MM.1S (cell line): ENCODE measurements at regions not wholly inside any gene's neighbourhood (a gene's known extent, or its start where the extent isn't known, plus 50 kb on each side); places are given as distances from the start of the nearest gene placed in this dataset.

Experiments
- DNase-seq: peaks from one replicate; pipeline ENCODE4 v3.0.0-alpha.2; 2015
- H2AFZ ChIP-seq: fragments of 300-600 bp; sonication (generic); 2 replicates; pipeline ENCODE4 v1.6.0; 2016; ENCODE audit warnings: antibody characterized with exemption, low read length
- H3F3A ChIP-seq: fragments of 300-600 bp; sonication (generic); 2 replicates; pipeline ENCODE4 v1.6.1; 2016; ENCODE audit warnings: mild to moderate bottlenecking, antibody characterized with exemption, low read length, moderate library complexity, mixed read lengths; ENCODE audit not compliant: insufficient read depth
- H3K27ac ChIP-seq: fragments of 300-600 bp; sonication (generic); 2 replicates; pipeline ENCODE4 v1.5.1; 2016; ENCODE audit warnings: mild to moderate bottlenecking, low read length
- H3K27me3 ChIP-seq: fragments of 300-600 bp; sonication (generic); replicated peaks from 2 replicates; pipeline ENCODE4 v1.6.0; 2016; ENCODE audit warnings: low read length; ENCODE audit not compliant: insufficient read depth
- H3K36me3 ChIP-seq: fragments of 300-600 bp; sonication (generic); replicated peaks from 2 replicates; pipeline ENCODE4 v1.6.1; 2016; ENCODE audit warnings: mild to moderate bottlenecking, low read length, mixed read lengths; ENCODE audit not compliant: insufficient read depth
- H3K4me1 ChIP-seq: fragments of 300-600 bp; sonication (generic); 2 replicates; pipeline ENCODE4 v1.6.1; 2016; ENCODE audit warnings: low read length, mixed read lengths
- H3K4me2 ChIP-seq: fragments of 300-600 bp; sonication (generic); 2 replicates; pipeline ENCODE4 v1.6.0; 2016; ENCODE audit warnings: low read depth, low read length
- H3K4me3 ChIP-seq: fragments of 300-600 bp; sonication (generic); 2 replicates; pipeline ENCODE4 v1.5.1; 2016; ENCODE audit warnings: low read length, mixed read lengths
- H3K79me2 ChIP-seq: fragments of 300-600 bp; sonication (generic); 2 replicates; pipeline ENCODE4 v1.6.1; 2016; ENCODE audit warnings: mixed run types, low read length, mixed read lengths
- H3K9ac ChIP-seq: fragments of 300-600 bp; sonication (generic); 2 replicates; pipeline ENCODE4 v1.6.1; 2016; ENCODE audit warnings: low read length, mixed read lengths
- H3K9me2 ChIP-seq: fragments of 300-600 bp; sonication (generic); replicated peaks from 2 replicates; pipeline ENCODE4 v1.6.1; 2016; ENCODE audit warnings: mild to moderate bottlenecking, low read length, mixed read lengths; ENCODE audit not compliant: insufficient read depth
- H3K9me3 ChIP-seq: fragments of 300-600 bp; sonication (generic); replicated peaks from 2 replicates; pipeline ENCODE4 v1.6.1; 2016; ENCODE audit warnings: mild to moderate bottlenecking, low read length, mixed read lengths; ENCODE audit not compliant: insufficient read depth
- H4K20me1 ChIP-seq: fragments of 300-600 bp; sonication (generic); 2 replicates; pipeline ENCODE4 v1.6.1; 2016; ENCODE audit warnings: mild to moderate bottlenecking, low read length, moderate library complexity, mixed read lengths; ENCODE audit not compliant: insufficient read depth
- CTCF ChIP-seq: fragments of 300-600 bp; sonication (generic); IDR thresholded peaks from 2 replicates; pipeline ENCODE4 v1.5.1; 2016; ENCODE audit warnings: antibody characterized with exemption, low read length, mixed read lengths
- EZH2 ChIP-seq: fragments of 300-600 bp; sonication (generic); optimal IDR thresholded peaks from 2 replicates; pipeline ENCODE3; 2017; ENCODE audit warnings: low read depth, mild to moderate bottlenecking, antibody characterized with exemption, low read length, mixed read lengths
- EZH2phosphoT487 ChIP-seq: fragments of 300-600 bp; sonication (generic); IDR thresholded peaks from 2 replicates; pipeline ENCODE4 v1.6.1; 2018; ENCODE audit warnings: antibody characterized with exemption, low read length

DNA sequence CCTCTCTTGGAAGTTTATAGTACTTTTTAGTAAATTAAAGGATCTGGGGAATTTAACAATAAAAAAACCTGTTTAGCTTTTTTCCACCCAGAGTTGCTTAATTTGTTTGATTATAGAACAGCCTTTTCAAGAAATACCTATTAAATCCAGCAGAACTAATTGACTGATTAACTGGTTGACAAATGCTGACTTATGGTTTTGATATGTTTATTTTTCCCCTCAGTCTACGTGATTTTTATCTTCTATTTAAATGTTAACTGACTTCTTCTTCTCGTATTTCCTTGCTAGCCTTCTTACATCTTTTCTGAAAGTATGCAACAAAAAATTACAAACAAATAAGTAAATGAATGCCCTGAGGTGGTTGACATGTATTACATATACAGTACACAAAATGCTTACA, 302.9 kb upstream of the SPAG17 start:
- no peak overlapping the region for H3K4me3 ChIP-seq
- no peaks in the 10 kb centered on the region for H3K4me1 ChIP-seq
- no peaks in the 10 kb centered on the region for H3K9me3 ChIP-seq
- no peaks in the 10 kb centered on the region for H3F3A ChIP-seq
- H3K27me3 ChIP-seq, result no peaks in the 10 kb centered on the region
- no peak overlapping the region for H3K27ac ChIP-seq
- no peak overlapping the region for H3K9ac ChIP-seq
- H3K9me2 ChIP-seq, result no peaks in the 10 kb centered on the region
- H2AFZ ChIP-seq, result no peak overlapping the region
- H3K4me2 ChIP-seq, result no peak overlapping the region
- no peaks in the 10 kb centered on the region for H3K36me3 ChIP-seq
- H4K20me1 ChIP-seq, result no peaks in the 10 kb centered on the region
- TF ChIP-seq EZH2phosphoT487 (no peak), CTCF (no peak), EZH2 (no peak)
- no peaks in the 10 kb centered on the region for H3K79me2 ChIP-seq
- DNase-seq, result no peak

- H3K4me1 ChIP-seq, result no peaks in the 10 kb centered on the region
- no peak overlapping the region for H3K4me3 ChIP-seq
- H3K9me3 ChIP-seq, result no peaks in the 10 kb centered on the region
- no peaks in the 10 kb centered on the region for H3K9me2 ChIP-seq
- no peaks in the 10 kb centered on the region for H3F3A ChIP-seq
- TF ChIP-seq CTCF (no peak), EZH2phosphoT487 (no peak)
- no peaks in the 10 kb centered on the region for H3K36me3 ChIP-seq
- H4K20me1 ChIP-seq, result no peaks in the 10 kb centered on the region
- no peak for DNase-seq
- no peak overlapping the region for H3K27ac ChIP-seq
- no peaks in the 10 kb centered on the region for H3K79me2 ChIP-seq
- no peak overlapping the region for H2AFZ ChIP-seq
- no peaks in the 10 kb centered on the region for H3K27me3 ChIP-seq
- H3K9ac ChIP-seq, result no peak overlapping the region
- no peak overlapping the region for H3K4me2 ChIP-seq
These were observed 302.1 kb upstream of the SPAG17 start for GRCh38 chr1:118487091-118487490.

DNA sequence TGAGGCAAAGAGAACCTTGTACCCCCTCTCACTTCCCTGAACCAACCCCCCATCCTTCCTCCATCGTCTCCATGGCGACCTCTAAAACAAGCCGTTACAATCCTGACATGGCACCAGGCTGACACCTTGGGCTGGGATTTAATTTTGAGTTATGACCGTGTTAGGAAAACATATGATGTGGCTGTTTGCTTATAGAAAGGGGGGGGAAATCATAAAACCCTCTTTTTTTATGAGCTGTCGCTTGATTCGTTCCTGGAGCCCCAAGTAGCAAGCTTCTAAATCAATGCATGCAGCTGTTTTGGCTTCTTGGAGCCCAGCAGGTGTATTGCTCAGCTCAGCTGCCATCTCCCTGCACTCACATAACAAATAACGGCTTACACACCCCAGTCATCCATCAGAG, 301.2 kb upstream of the SPAG17 start:
- no peaks in the 10 kb centered on the region for H4K20me1 ChIP-seq
- no peak overlapping the region for H3K27ac ChIP-seq
- H2AFZ ChIP-seq, result no peak overlapping the region
- no peak overlapping the region for H3K4me3 ChIP-seq
- no peaks in the 10 kb centered on the region for H3F3A ChIP-seq
- TF ChIP-seq EZH2 (no peak), CTCF (no peak), EZH2phosphoT487 (no peak)
- no peak for DNase-seq
- no peaks in the 10 kb centered on the region for H3K36me3 ChIP-seq
- no peak overlapping the region for H3K9ac ChIP-seq
- no peaks in the 10 kb centered on the region for H3K4me1 ChIP-seq
- H3K9me2 ChIP-seq, result no peaks in the 10 kb centered on the region
- no peak overlapping the region for H3K4me2 ChIP-seq
- no peaks in the 10 kb centered on the region for H3K9me3 ChIP-seq
- no peaks in the 10 kb centered on the region for H3K79me2 ChIP-seq
- no peaks in the 10 kb centered on the region for H3K27me3 ChIP-seq

GRCh38 chr1:118485757-118486156, 300.7 kb upstream of the SPAG17 start:
- H3K4me3 ChIP-seq, result no peak overlapping the region
- H2AFZ ChIP-seq, result no peak overlapping the region

More at GRCh38 chr1:118485757-118486156, 300.7 kb upstream of the SPAG17 start:
- Histone ChIP-seq H3K4me1 (no peaks in the 10 kb centered on the region), H3K36me3 (no peaks in the 10 kb centered on the region), H3K9me2 (no peaks in the 10 kb centered on the region), H3F3A (no peaks in the 10 kb centered on the region), H3K27ac (no peak overlapping the region), H4K20me1 (no peaks in the 10 kb centered on the region), H3K9me3 (no peaks in the 10 kb centered on the region), H3K9ac (no peak overlapping the region), H3K4me2 (no peak overlapping the region), H3K79me2 (no peaks in the 10 kb centered on the region), H3K27me3 (no peaks in the 10 kb centered on the region)
- no peak for DNase-seq
- TF ChIP-seq EZH2phosphoT487, result no peak
- no peak for TF ChIP-seq EZH2
- TF ChIP-seq CTCF, result no peak
